K562 (cell line): ENCODE measurements at regions not wholly inside any gene's neighbourhood (a gene's known extent, or its start where the extent isn't known, plus 50 kb on each side); places are given as distances from the start of the nearest gene placed in this dataset.

Experiments
- BACH1 ChIP-seq: fragments of 200-800 bp; sonication (Bioruptor generic); IDR thresholded peaks from 2 replicates; pipeline ENCODE4 v1.6.1; 2016; ENCODE audit warnings: missing genetic modification characterization, missing compliant biosample characterization
- EZH2 ChIP-seq: IDR thresholded peaks from 2 replicates; pipeline ENCODE4 v1.6.1; 2012; ENCODE audit warnings: low read depth, mild to moderate bottlenecking, inconsistent platforms, low read length, borderline replicate concordance
- FOXK1 ChIP-seq: sonication (generic); formaldehyde crosslinking; IDR thresholded peaks from 2 replicates; pipeline ENCODE4 v1.8.0; 2022; ENCODE audit warnings: missing genetic modification reagents, mild to moderate bottlenecking, borderline replicate concordance
- MAZ ChIP-seq, 2 experiments: fragments of 450-650 bp in 1 of 2; sonication (generic) in 1 of 2; formaldehyde crosslinking; IDR thresholded peaks in 1 of 2; conservative IDR thresholded peaks in 1 of 2; 2 replicates each; pipeline versions ENCODE4 v1.4.0 to v1.5.0; 2020; ENCODE audit warnings: mild to moderate bottlenecking in 1 of 2, missing genetic modification reagents in 1 of 2
- MCM5 ChIP-seq: fragments of 450-650 bp; IDR thresholded peaks from 2 replicates; pipeline ENCODE4 v1.6.1; 2016; ENCODE audit warnings: low read depth
- SMC3 ChIP-seq: conservative IDR thresholded peaks from 2 replicates; pipeline ENCODE4 v1.6.1; 2011; ENCODE audit warnings: low read depth, low read length, improper control_type of control experiment; ENCODE audit not compliant: insufficient read depth
- TRIM24 ChIP-seq, 2 experiments: fragments of 450-650 bp; IDR thresholded peaks; 2 replicates each; pipeline ENCODE4 v1.6.1; 2016
- ZNF174 ChIP-seq: fragments of 250-450 bp; sonication (Bioruptor Pico); IDR thresholded peaks from 2 replicates; pipeline ENCODE4 v1.4.0; 2020; ENCODE audit warnings: mild to moderate bottlenecking
- TF ChIP-seq, protein P1 (sequence below): fragments of 450-650 bp; IDR thresholded peaks from 2 replicates; pipeline ENCODE4 v1.6.1; 2017; ENCODE audit warnings: mild to moderate bottlenecking, moderate library complexity
- TF ChIP-seq, protein P2 (sequence below): fragments of 450-650 bp; formaldehyde crosslinking; IDR thresholded peaks from 2 replicates; pipeline ENCODE4 v1.4.0; 2022; ENCODE audit warnings: missing genetic modification characterization
- TF ChIP-seq, protein P3 (sequence below), 3 experiments: IDR thresholded peaks in 2 of 3; conservative IDR thresholded peaks in 1 of 3; 2 replicates each; pipeline ENCODE4 v1.5.1; 2011 to 2012; ENCODE audit warnings: low read length in 3 of 3, mild to moderate bottlenecking in 3 of 3, control low read depth in 2 of 3, improper control_type of control experiment in 1 of 3, inconsistent platforms in 1 of 3, low read depth in 1 of 3, mixed read lengths in 1 of 3, moderate library complexity in 1 of 3; ENCODE audit not compliant: insufficient read depth in 2 of 3

DNA sequence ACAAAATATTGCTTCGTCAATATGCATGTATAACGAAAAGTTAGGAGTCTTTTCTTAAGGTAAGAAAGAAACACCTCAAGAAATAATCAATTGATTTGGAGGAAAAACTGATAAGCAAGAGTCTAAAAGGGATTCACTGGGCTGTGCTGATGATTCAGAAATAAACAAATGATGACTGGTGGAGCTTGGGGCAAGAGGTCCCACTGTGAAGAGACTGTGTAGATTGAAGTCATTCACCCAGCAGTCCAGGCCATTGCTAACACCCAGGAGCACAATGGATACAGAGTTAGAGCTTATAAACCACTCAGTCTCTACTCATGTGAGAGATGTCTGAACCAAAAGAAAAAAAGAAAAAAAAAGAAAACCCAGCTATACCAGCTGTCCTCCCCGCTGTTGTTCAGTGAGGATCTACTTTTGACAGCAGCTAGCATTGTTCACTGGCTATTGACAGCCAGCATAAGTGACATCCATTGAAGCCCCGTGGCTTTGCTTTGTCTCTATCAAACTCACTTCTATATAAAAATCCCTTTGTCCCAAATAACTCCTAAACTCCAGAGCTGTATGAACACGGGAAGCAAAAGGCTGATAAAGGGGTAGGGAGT, 255.5 kb downstream of the KCTD12 start:
- no peak for TF ChIP-seq EZH2
- TF ChIP-seq, protein P1, sequence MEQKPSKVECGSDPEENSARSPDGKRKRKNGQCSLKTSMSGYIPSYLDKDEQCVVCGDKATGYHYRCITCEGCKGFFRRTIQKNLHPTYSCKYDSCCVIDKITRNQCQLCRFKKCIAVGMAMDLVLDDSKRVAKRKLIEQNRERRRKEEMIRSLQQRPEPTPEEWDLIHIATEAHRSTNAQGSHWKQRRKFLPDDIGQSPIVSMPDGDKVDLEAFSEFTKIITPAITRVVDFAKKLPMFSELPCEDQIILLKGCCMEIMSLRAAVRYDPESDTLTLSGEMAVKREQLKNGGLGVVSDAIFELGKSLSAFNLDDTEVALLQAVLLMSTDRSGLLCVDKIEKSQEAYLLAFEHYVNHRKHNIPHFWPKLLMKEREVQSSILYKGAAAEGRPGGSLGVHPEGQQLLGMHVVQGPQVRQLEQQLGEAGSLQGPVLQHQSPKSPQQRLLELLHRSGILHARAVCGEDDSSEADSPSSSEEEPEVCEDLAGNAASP, result no peak
- no peak for TF ChIP-seq FOXK1 (CRISPR knock-in tag)
- no peak for TF ChIP-seq ZNF174 (CRISPR knock-in tag)
- TF ChIP-seq BACH1 (tag), result no peak
- TF ChIP-seq, protein P2, sequence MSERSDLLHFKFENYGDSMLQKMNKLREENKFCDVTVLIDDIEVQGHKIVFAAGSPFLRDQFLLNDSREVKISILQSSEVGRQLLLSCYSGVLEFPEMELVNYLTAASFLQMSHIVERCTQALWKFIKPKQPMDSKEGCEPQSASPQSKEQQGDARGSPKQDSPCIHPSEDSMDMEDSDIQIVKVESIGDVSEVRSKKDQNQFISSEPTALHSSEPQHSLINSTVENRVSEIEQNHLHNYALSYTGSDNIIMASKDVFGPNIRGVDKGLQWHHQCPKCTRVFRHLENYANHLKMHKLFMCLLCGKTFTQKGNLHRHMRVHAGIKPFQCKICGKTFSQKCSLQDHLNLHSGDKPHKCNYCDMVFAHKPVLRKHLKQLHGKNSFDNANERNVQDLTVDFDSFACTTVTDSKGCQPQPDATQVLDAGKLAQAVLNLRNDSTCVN (CRISPR knock-in tag), result no peak
- no peak for TF ChIP-seq SMC3
- no peak for TF ChIP-seq TRIM24 (IDR thresholded peaks at IDR 0.05)
- no peak for TF ChIP-seq MCM5
- TF ChIP-seq, protein P3, sequence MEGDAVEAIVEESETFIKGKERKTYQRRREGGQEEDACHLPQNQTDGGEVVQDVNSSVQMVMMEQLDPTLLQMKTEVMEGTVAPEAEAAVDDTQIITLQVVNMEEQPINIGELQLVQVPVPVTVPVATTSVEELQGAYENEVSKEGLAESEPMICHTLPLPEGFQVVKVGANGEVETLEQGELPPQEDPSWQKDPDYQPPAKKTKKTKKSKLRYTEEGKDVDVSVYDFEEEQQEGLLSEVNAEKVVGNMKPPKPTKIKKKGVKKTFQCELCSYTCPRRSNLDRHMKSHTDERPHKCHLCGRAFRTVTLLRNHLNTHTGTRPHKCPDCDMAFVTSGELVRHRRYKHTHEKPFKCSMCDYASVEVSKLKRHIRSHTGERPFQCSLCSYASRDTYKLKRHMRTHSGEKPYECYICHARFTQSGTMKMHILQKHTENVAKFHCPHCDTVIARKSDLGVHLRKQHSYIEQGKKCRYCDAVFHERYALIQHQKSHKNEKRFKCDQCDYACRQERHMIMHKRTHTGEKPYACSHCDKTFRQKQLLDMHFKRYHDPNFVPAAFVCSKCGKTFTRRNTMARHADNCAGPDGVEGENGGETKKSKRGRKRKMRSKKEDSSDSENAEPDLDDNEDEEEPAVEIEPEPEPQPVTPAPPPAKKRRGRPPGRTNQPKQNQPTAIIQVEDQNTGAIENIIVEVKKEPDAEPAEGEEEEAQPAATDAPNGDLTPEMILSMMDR (IDR thresholded peaks at IDR 0.05 in 2 of 3, conservative IDR thresholded peaks at IDR 0.05 in 1 of 3; ENCODE audit: insufficient read depth in 2 of 3, low read depth in 1 of 3, low read length in 3 of 3), result no peak
- TF ChIP-seq MAZ (CRISPR knock-in tag; conservative IDR thresholded peaks at IDR 0.05 in 1 of 2, IDR thresholded peaks at IDR 0.05 in 1 of 2), result no peak
